Neural cell (in vitro differentiated cells): ENCODE measurements at regions not wholly inside any gene's neighbourhood (a gene's known extent, or its start where the extent isn't known, plus 50 kb on each side); places are given as distances from the start of the nearest gene placed in this dataset.

Experiments used
- H2AFZ ChIP-seq: fragments of 200-600, 300-800 bp; sonication (generic), shearing (Covaris generic); 2 replicates; pipeline ENCODE4 v1.6.0; 2014; ENCODE audit warnings: low read depth, mild to moderate bottlenecking, antibody characterized with exemption, low read length, moderate library complexity
- H3F3A ChIP-seq: fragments of 200-600 bp; shearing (Covaris generic); 2 replicates; pipeline ENCODE4 v1.6.1; 2016; ENCODE audit warnings: mild to moderate bottlenecking, moderate library complexity, mixed read lengths, antibody characterized with exemption, low read length; ENCODE audit not compliant: insufficient read depth, poor library complexity, severe bottlenecking
- H3K27ac ChIP-seq: fragments of 200-600, 300-800 bp; sonication (generic), shearing (Covaris generic); 2 replicates; pipeline ENCODE4 v1.5.1; 2014; ENCODE audit warnings: mild to moderate bottlenecking, low read length, moderate library complexity
- H3K27me3 ChIP-seq: fragments of 300-800, 200-600 bp; sonication (generic), shearing (Covaris generic); 2 replicates; pipeline ENCODE4 v1.6.0; 2014; ENCODE audit warnings: mild to moderate bottlenecking, low read depth, low read length, moderate library complexity; ENCODE audit not compliant: insufficient read depth
- H3K36me3 ChIP-seq: fragments of 300-800, 200-600 bp; sonication (generic), shearing (Covaris generic); 2 replicates; pipeline ENCODE4 v1.5.1; 2014; ENCODE audit warnings: mild to moderate bottlenecking, antibody characterized with exemption, low read length, moderate library complexity; ENCODE audit not compliant: insufficient read depth
- H3K4me2 ChIP-seq: fragments of 300-800, 200-600 bp; sonication (generic), shearing (Covaris generic); 2 replicates; pipeline ENCODE4 v1.6.0; 2014; ENCODE audit warnings: mild to moderate bottlenecking, low read length
- H3K4me3 ChIP-seq: fragments of 300-800, 200-600 bp; sonication (generic), shearing (Covaris generic); 2 replicates; pipeline ENCODE4 v1.5.1; 2014; ENCODE audit warnings: mild to moderate bottlenecking, low read length, moderate library complexity
- H3K79me2 ChIP-seq: fragments of 200-600 bp; shearing (Covaris generic); replicated peaks from 2 replicates; pipeline ENCODE4 v1.6.0; 2014; ENCODE audit warnings: mild to moderate bottlenecking, low read length, moderate library complexity; ENCODE audit not compliant: insufficient read depth
- H3K9ac ChIP-seq: fragments of 300-800, 200-600 bp; sonication (generic), shearing (Covaris generic); 2 replicates; pipeline ENCODE4 v1.6.1; 2016; ENCODE audit warnings: mild to moderate bottlenecking, low read length, mixed read lengths
- H3K9me2 ChIP-seq: fragments of 200-600 bp; shearing (Covaris generic); 2 replicates; pipeline ENCODE4 v1.6.1; 2016; ENCODE audit warnings: mild to moderate bottlenecking, low read length, mixed read lengths; ENCODE audit not compliant: insufficient read depth
- H3K9me3 ChIP-seq: fragments of 200-600, 300-800 bp; sonication (generic), shearing (Covaris generic); 2 replicates; pipeline ENCODE4 v1.6.1; 2016; ENCODE audit warnings: mild to moderate bottlenecking, mixed run types, low read length, moderate library complexity, mixed read lengths
- H4K20me1 ChIP-seq: fragments of 200-600 bp; shearing (Covaris generic); 2 replicates; pipeline ENCODE4 v1.6.1; 2016; ENCODE audit warnings: mild to moderate bottlenecking, mixed run types; ENCODE audit not compliant: insufficient read depth
- EP300 ChIP-seq: fragments of 450-650 bp; conservative IDR thresholded peaks from 2 replicates; pipeline ENCODE4 v1.6.1; 2014; ENCODE audit warnings: antibody characterized with exemption, mild to moderate bottlenecking, moderate library complexity; ENCODE audit not compliant: poor library complexity, severe bottlenecking
- EZH2 ChIP-seq: fragments of 200-600, 300-800 bp; shearing (Covaris generic), sonication (generic); IDR thresholded peaks from 2 replicates; pipeline ENCODE4 v1.6.1; 2014; ENCODE audit warnings: antibody characterized with exemption, low read length, borderline replicate concordance, mild to moderate bottlenecking; ENCODE audit not compliant: insufficient read depth, poor library complexity, severe bottlenecking
- MXI1 ChIP-seq: fragments of 450-650 bp; conservative IDR thresholded peaks from 2 replicates; pipeline ENCODE4 v1.6.1; 2014; ENCODE audit warnings: antibody characterized with exemption, mild to moderate bottlenecking; ENCODE audit not compliant: poor library complexity, severe bottlenecking
- POLR2AphosphoS5 ChIP-seq: IDR thresholded peaks from 2 replicates; pipeline ENCODE4 v1.6.1; 2012
- RAD21 ChIP-seq: fragments of 450-650 bp; conservative IDR thresholded peaks from 2 replicates; pipeline ENCODE4 v1.6.1; 2014; ENCODE audit warnings: antibody characterized with exemption, mild to moderate bottlenecking, moderate library complexity
- SMC3 ChIP-seq: fragments of 450-650 bp; conservative IDR thresholded peaks from 2 replicates; pipeline ENCODE4 v1.6.1; 2014; ENCODE audit warnings: antibody characterized with exemption, mild to moderate bottlenecking, moderate library complexity; ENCODE audit not compliant: poor library complexity
- TAF1 ChIP-seq: IDR thresholded peaks from 2 replicates; pipeline ENCODE4 v1.6.1; 2012; ENCODE audit warnings: low read depth
- TF ChIP-seq, protein P1 (sequence below): fragments of 450-650 bp; IDR thresholded peaks from 2 replicates; pipeline ENCODE4 v1.5.1; 2014; ENCODE audit warnings: antibody characterized with exemption, mild to moderate bottlenecking, moderate library complexity; ENCODE audit not compliant: poor library complexity, severe bottlenecking
- TF ChIP-seq, protein P2 (sequence below): IDR thresholded peaks from 2 replicates; pipeline ENCODE4 v1.6.1; 2012; ENCODE audit warnings: borderline replicate concordance

DNA sequence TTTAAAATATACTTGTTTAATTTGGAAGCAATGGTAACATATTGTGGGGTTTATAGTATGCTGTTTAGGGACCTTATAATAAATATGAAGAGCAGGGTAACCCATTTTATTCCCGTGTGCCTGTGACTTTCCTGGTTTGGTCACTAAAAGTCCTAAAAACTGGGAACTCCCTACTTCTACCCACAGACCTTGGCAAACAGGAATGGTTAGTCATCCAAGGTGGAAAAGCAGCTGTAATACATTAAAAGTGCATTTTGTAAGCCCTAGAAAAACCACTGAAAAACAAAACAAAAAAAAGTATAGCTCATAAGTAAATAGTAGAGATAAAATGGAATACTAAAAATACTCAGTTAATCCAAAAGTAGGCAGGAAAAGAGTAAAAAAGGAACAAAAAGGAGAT, 538.9 kb downstream of the LMO4 start:
- H2AFZ ChIP-seq: no peak overlapping the region
- H3K27ac ChIP-seq: no peak overlapping the region
- H3K79me2 ChIP-seq: no peaks in the 10 kb centered on the region
- H3F3A ChIP-seq: no peaks in the 10 kb centered on the region
- no peaks in the 10 kb centered on the region for H3K9me2 ChIP-seq
- H3K9me3 ChIP-seq: no peaks in the 10 kb centered on the region
- H3K4me2 ChIP-seq: no peak overlapping the region
- no peaks in the 10 kb centered on the region for H4K20me1 ChIP-seq
- no peak overlapping the region for H3K4me3 ChIP-seq
- no peak overlapping the region for H3K9ac ChIP-seq
- H3K27me3 ChIP-seq: no peaks in the 10 kb centered on the region
- no peaks in the 10 kb centered on the region for H3K36me3 ChIP-seq
- TF ChIP-seq MXI1: no peak
- TF ChIP-seq, protein P1, sequence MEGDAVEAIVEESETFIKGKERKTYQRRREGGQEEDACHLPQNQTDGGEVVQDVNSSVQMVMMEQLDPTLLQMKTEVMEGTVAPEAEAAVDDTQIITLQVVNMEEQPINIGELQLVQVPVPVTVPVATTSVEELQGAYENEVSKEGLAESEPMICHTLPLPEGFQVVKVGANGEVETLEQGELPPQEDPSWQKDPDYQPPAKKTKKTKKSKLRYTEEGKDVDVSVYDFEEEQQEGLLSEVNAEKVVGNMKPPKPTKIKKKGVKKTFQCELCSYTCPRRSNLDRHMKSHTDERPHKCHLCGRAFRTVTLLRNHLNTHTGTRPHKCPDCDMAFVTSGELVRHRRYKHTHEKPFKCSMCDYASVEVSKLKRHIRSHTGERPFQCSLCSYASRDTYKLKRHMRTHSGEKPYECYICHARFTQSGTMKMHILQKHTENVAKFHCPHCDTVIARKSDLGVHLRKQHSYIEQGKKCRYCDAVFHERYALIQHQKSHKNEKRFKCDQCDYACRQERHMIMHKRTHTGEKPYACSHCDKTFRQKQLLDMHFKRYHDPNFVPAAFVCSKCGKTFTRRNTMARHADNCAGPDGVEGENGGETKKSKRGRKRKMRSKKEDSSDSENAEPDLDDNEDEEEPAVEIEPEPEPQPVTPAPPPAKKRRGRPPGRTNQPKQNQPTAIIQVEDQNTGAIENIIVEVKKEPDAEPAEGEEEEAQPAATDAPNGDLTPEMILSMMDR: no peak
- no peak for TF ChIP-seq SMC3
- TF ChIP-seq EP300: no peak
- TF ChIP-seq POLR2AphosphoS5: no peak
- no peak for TF ChIP-seq TAF1
- TF ChIP-seq, protein P2, sequence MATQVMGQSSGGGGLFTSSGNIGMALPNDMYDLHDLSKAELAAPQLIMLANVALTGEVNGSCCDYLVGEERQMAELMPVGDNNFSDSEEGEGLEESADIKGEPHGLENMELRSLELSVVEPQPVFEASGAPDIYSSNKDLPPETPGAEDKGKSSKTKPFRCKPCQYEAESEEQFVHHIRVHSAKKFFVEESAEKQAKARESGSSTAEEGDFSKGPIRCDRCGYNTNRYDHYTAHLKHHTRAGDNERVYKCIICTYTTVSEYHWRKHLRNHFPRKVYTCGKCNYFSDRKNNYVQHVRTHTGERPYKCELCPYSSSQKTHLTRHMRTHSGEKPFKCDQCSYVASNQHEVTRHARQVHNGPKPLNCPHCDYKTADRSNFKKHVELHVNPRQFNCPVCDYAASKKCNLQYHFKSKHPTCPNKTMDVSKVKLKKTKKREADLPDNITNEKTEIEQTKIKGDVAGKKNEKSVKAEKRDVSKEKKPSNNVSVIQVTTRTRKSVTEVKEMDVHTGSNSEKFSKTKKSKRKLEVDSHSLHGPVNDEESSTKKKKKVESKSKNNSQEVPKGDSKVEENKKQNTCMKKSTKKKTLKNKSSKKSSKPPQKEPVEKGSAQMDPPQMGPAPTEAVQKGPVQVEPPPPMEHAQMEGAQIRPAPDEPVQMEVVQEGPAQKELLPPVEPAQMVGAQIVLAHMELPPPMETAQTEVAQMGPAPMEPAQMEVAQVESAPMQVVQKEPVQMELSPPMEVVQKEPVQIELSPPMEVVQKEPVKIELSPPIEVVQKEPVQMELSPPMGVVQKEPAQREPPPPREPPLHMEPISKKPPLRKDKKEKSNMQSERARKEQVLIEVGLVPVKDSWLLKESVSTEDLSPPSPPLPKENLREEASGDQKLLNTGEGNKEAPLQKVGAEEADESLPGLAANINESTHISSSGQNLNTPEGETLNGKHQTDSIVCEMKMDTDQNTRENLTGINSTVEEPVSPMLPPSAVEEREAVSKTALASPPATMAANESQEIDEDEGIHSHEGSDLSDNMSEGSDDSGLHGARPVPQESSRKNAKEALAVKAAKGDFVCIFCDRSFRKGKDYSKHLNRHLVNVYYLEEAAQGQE: no peak
- no peak for TF ChIP-seq EZH2
- no peak for TF ChIP-seq RAD21

DNA sequence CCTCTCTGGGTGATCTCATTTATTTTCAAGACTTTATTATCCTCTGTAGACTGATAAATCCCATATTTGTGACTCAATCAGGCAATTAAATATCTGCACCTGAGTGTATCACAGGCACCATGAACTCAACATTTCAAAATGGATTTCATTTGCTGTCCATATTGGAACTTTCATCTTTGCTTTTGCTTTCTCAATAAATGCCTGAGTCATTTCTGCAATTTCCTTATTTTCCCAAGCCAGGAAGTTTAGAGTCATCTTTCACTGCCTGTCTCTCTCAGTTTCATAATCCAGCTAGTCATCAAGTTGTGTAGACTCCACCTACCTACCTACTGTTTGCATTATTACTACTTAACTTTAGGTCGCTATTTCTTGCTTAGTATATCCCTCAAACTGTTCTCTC, 540.9 kb downstream of the LMO4 start:
- no peaks in the 10 kb centered on the region for H3K9me2 ChIP-seq
- TF ChIP-seq, protein P2: no peak
- TF ChIP-seq EP300 (no peak), POLR2AphosphoS5 (no peak), TAF1 (no peak), EZH2 (no peak), MXI1 (no peak), SMC3 (no peak), RAD21 (no peak)
- TF ChIP-seq, protein P1: no peak
- no peak overlapping the region for H3K27ac ChIP-seq
- no peaks in the 10 kb centered on the region for H3F3A ChIP-seq
- H3K4me3 ChIP-seq: no peak overlapping the region
- H3K79me2 ChIP-seq: no peaks in the 10 kb centered on the region
- no peak overlapping the region for H3K4me2 ChIP-seq
- no peaks in the 10 kb centered on the region for H4K20me1 ChIP-seq
- H3K9me3 ChIP-seq: no peaks in the 10 kb centered on the region
- H3K27me3 ChIP-seq: no peaks in the 10 kb centered on the region
- no peaks in the 10 kb centered on the region for H3K36me3 ChIP-seq
- H2AFZ ChIP-seq: no peak overlapping the region
- no peak overlapping the region for H3K9ac ChIP-seq
